NCI-H2196 treated with DMSO at 0.1 percent for 48 hours (cell line): ENCODE measurements at regions not wholly inside any gene's neighbourhood (a gene's known extent, or its start where the extent isn't known, plus 50 kb on each side); places are given as distances from the start of the nearest gene placed in this dataset.

Experiments used
- DNase-seq: peaks from one replicate; lab custom pipeline; 2025; ENCODE audit not compliant: unreplicated experiment; lab: John Stamatoyannopoulos, UW

DNA sequence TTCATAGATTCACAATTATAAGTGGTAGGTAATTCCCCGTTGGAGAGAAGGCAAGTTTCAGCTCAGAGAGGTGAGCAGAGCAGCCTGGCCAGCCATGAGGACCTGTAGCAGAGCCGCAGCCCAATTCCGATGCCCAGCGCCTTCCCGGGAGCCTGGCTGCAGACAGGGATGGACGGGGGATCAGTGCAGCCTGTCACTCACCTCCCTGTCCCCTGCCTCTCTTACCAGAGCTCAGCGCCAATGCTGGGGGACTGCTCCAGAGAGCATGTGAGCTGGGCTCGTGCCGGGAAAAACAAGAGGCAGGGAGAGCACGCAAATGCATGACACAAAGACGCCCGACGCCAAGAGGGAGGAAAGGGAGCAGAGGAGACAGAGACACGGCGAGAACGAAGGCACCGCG is 231.9 kb downstream of the BCL11B start:
- DNase-seq, result no peak

DNA sequence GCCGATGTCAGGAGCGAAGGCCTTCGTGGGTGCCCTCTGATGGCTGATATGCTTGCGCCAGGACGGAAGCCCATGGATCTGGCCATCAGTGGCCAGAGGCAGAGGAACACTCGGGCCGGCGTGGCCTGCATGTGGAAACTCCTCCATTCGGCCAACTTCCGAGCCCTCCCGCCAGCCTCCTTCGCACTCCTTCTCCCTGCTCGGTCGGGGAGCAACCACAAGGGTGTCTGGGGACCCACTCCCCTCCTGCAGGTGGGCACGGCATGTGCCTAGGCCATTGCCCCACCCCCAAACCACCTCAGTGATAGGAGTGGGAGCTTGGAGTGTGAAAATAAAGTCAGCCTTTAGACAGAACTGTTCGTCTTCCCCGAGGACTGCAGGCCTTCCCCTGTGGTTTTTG is 231.3 kb downstream of the BCL11B start:
- DNase-seq, result no peak

DNA sequence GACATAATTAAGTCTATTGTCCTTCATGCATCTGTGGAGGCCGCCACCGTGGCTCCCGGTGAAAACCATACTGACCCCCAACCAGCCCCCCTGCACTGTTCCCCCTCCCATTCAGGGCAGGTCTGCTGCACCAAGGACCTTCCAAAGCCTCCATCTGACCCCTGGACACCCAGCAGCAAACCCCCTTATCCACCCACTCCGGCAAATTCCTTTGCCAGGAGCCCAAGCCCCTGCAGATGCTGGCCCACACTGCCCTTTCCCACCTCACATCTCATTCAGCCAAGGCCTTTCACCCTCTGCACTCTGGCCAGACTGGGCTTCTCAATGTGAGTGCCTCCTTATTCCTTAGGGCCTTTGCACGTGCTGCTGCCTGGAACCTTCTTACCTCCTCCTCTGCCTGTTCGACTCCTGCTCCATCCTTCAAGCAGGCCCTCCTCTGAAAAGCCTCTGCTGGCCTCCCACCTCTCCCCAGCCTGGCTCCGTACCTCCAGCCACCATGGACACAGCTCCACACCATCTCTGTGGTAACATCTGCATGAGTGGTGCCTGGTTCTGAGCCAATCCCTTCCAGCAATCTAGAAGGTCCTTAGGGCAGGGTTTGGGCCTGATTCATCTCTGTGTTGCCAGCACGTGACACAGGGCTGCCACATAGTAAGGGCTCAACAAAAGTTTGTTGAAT is 230.7 kb downstream of the BCL11B start:
- DNase-seq, result no peak

GRCh38 chr14:99041820-99042174 is 230.2 kb downstream of the BCL11B start:
- no peak for DNase-seq

DNA sequence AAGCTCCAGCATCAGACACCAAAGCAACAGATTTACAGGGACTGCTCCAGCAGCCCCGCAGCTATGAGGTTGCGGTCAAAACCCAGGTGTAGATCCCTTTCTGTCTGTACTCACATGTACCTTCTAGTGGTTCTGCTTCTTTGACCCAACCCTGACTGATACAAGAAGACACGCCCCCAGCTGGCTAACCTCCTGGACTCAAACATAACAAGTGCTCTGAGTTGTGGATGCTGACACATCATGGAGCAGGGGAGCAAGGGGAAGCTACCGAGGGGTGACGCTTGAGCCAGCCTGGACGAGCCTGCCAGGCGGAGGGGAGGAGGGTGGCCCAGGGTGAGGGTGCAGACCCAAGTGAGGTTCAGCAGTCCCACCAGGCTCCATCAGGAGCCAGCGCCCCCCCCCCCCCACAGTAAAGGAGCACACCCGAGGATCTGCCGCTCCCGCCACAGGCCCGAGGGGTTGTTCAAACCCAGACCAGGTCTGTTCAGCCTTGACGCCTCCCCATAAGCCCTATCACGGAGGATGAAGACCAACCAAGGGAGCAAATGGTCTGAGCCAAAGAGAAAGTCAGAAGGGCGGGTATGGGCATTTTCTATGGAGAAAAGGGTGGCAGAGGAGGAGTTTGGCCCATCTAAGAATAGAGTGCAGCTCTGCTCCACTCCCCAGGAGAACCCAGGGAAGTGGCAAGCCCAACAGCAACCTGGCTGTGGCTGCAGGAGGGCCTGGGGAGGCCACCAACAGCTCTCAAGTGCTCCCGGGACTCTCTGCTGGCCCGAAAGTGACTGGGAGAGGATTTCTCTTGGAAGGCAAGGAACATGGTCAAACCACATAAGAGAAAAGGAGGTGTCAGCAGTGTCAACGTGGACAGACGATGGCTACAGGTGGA is 229.4 kb downstream of the BCL11B start:
- no peak for DNase-seq

- no peak for DNase-seq
Observed at GRCh38 chr14:99043267-99043615, 228.8 kb downstream of the BCL11B start.

GRCh38 chr14:99043756-99044155 is 228.2 kb downstream of the BCL11B start:
- DNase-seq, result no peak

DNA sequence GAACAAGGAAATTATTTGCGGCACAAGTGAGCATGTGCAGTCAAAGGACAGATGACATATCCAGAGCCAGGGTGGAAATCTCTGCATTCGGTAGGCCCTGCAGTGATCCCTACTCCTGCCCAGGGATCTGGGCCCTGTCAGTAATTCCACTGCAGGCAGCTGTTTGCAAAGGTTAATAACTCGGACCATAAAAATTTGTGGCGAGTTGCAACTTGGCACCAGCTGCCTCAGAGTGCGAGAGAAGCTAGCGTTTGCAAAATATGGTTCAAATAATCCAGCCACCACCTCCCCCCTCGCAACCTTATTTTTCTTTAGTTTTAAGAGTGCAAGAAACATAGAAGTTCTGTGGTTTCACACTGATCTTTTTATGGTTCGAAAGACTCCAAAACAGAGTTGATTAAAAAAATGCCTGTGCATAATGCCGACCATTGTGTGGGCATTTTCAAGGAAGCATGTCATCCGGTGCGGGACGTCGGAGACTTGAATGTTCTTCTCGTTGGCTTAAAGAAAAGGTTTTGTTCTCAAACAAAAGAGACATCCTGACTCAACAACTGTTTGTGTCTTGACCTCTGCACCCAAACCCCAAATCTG is 224.5 kb downstream of the BCL11B start:
- DNase-seq, result no peak

DNA sequence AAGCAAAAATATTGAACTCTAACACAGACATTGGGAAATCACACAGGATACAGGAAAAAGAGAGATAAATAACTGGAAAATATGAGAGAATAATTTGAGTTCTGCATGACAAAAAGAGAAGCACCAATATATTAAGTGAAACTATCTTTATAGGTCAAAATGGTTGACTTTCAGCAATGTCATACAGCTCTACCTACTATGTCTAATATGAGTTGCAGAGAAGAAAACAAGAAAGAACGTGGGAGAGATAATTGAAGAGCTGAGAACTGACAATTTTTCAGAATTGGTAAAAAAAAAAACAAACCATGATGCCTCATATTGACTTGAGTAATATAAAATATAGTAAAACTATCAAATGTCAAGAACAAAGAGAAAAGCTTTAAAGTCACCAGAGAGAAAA is 221.7 kb downstream of the BCL11B start:
- no peak for DNase-seq

GRCh38 chr14:99052467-99052866 is 219.5 kb downstream of the BCL11B start:
- no peak for DNase-seq

DNA sequence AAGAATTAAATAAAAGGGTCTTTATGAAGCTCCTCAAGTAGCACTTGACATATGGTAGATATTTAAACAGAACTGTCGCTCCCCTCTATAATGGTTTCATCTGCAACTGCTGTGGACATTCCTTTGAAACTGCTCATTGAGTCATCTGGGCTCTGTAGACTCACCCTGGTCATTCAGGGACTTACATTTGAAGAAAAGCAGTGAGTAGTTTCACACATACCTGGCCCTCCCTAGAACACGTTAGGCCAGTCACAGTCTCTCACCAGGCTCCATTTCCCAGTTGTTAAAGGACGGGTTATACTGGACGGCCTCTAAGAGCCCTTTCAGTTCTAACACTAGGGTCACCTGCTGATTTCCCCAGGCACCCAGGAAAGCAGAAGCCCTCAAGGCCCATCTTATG is 217.0 kb downstream of the BCL11B start:
- DNase-seq, result no peak

DNA sequence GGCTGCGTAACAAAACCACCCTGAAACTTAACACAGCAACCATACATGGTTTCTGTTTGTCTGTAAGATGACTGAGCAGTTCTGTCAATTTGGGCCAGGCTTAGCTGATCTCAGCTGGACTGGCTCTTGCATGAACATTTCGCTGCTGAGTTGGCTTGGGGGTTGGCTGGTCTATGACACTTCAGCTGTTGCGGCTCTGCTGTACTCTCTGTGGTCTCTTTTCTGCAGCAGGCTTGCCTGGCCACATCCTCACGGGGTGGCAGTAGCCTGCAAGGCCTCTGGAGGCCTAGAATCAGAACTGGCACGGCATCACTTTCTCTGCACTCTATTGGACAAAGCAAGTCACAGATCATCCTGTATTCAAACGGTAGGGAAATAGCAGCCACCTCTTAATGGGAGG is 216.2 kb downstream of the BCL11B start:
- no peak for DNase-seq

- no peak for DNase-seq
Observed at GRCh38 chr14:99057576-99058083, 214.4 kb downstream of the BCL11B start.

DNA sequence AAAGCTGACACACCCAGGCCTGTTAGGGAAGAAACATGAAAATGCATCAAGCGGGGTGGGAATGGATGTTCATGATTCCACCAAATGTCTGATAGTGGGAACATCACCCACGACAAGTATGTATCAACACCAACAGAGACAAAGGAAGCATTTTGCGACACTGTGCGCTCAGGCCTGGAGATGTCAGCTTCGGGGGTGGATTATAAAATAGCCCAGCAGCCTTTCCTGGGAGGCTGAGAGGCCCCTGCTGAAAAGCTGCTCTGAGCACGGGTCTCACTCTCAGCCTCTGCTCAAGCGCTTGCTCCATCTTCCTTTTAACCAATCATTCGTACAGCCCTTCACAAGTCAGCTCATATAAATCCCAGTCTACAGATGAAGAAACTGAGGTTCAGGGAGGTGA is 213.5 kb downstream of the BCL11B start:
- DNase-seq, result no peak

DNA sequence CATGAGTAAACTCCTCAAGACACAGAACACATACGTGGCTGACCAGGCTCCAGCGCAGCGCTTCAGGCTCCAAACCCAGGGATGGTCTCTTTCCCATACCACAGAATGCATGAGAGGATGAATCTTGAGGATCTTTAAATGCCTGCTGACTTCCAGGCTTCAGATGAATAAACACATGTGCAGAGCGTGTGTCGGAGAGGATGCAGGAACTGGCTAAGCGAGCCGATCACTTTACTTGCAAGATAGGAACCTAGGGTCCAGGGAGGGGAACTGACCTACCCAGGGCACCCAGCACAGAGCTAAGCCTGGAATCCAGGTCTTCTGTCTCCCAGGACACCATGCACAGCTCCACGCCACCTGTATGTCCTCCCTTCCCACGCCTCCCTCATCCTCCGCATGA is 209.8 kb downstream of the BCL11B start:
- DNase-seq, result no peak

- DNase-seq, result no peak
Observed at GRCh38 chr14:99062772-99063418, 209.1 kb downstream of the BCL11B start.

DNA sequence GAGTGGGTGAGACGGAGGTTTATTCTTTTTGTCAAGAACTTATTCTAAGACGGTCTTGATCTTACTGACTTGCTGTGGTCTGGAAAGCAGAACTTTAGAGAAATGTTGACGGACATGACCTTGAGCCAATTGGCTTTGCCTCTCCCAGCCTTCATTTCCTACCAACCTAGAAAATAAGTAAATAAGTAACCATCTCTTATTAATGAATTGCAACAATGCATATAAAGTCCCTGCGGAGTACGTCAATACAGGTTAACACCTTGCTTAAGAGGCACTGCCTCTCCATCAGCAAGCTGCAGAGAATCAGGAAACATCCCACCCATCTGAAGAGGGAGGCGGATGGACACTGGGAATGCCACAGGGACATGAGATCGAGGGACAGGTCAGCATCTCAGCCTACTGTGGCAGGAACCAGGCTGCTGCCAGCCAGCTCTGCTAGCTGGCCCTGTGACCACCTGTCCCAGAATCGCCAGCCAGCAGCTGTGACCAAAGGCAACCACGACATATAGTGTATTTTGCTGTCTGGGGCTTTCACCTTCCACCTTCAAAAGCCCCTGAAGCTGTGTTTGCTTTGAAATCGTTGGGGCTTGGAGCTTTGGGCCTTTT is 208.3 kb downstream of the BCL11B start:
- DNase-seq, result no peak

GRCh38 chr14:99064262-99064954 is 207.6 kb downstream of the BCL11B start:
- DNase-seq, result no peak

DNA sequence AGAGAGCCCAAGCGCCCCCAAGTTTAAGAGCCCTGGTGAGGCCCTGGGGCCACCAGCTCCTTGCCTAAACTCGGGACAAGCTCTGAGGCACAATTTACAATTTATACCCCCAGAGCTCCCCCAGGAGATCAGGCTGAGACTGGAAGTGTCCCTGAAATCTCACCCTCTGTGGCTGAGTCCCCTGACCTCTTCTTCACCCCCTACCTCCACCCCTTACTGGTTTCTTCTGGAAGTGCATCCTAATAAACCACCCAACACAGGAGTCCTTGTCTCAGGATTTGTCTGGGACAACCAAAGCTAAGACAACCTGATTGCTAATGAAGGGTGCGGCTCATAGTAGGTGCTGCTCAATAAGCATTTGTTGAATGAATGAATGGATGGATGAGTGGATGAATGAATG is 206.4 kb downstream of the BCL11B start:
- DNase-seq, result no peak

- no peak for DNase-seq
Observed at GRCh38 chr14:99066378-99066777, 205.6 kb downstream of the BCL11B start.
